Effector CD4-positive, alpha-beta T cell (primary cell): ENCODE measurements at regions not wholly inside any gene's neighbourhood (a gene's known extent, or its start where the extent isn't known, plus 50 kb on each side); places are given as distances from the start of the nearest gene placed in this dataset.

Source experiments
- DNase-seq: peaks from one replicate; pipeline ENCODE4 v3.0.0-alpha.2; 2020

- DNase-seq = no peak
Observed at GRCh38 chr15:26477044-26477443, 295.8 kb downstream of the GABRB3 start.

DNA sequence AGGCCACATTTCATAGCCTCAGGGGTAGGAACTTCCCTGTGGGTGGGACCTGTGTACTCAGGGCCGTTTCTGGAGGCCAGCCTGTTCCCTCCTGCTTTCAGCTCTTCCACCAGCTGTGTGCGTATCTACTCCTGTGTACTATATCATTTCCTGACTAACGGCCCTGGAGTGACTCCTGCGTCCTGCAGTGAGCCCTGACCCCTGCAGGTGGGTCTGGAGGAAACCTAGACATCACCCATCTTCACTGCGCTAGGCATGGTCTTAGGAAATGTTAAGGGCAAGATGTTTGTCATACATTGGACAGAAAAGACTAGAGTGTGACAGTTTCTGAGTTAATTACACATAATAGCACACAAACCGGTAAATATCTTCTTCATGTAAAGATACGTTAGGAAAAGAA lies 297.3 kb downstream of the GABRB3 start:
- DNase-seq = no peak

DNA sequence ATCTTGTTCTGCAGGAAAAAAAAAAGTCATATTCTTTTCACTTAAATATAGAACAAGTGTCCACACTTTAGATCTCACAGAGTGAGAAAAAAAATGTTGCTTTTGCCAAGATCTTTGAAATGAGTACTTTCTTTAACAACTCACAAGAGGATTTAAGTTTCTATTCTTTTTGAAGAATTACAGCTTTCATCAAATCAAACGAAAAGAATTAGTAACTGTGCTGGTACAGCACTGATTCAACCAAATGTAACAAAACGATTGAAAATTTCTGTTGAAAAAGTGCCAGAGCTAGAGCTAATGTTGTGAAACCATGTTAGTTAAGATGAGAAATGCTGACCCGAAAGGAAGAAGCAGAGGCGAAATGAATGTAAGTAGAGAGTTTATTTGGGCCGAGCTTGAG lies 300.2 kb downstream of the GABRB3 start:
- DNase-seq = no peak

GRCh38 chr15:26461847-26462608 lies 310.8 kb downstream of the GABRB3 start:
- DNase-seq = no peak

DNA sequence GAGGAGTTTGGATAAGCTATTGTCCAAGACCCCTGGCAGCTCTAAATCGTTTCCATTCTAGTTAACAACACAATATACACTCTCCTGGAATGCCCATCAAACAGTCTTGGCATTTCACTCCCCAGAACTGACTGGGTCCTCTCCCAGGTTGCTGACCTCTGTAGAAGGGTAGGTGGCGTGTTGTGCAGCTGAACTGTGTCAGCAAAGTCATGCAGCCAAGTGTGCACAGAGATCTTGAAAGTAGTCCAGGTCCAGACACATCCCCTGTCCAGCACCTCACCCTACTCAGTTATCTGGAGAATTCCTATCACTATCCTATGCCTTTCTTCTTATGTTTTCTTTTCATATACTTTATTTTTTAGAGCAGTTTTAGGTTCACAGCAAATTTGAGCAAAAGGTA lies 312.7 kb downstream of the GABRB3 start:
- DNase-seq = no peak

DNA sequence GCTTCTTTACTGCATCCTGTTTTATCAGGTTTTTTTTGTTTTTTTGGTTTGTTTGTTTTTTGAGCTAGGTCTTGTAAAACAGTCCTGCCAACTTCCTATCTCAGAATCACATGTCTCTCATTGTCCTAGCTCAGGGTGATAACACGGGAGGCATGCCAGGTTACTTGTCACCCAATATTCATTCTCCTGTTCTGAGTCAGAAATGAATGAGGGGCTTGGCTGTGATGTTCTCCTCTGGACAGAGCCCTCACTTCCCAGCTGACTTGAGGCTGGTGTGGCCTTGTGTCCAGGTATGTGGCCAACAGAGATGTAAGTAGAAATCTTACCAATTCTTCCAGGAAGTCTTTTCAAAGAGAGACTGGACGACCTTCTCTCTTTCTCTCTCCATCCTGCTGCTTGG lies 317.0 kb downstream of the GABRB3 start:
- DNase-seq = no peak

- DNase-seq = no peak
Observed at GRCh38 chr15:26453914-26454313, 319.0 kb downstream of the GABRB3 start.

GRCh38 chr15:26451995-26452394 lies 320.9 kb downstream of the GABRB3 start:
- DNase-seq = no peak

DNA sequence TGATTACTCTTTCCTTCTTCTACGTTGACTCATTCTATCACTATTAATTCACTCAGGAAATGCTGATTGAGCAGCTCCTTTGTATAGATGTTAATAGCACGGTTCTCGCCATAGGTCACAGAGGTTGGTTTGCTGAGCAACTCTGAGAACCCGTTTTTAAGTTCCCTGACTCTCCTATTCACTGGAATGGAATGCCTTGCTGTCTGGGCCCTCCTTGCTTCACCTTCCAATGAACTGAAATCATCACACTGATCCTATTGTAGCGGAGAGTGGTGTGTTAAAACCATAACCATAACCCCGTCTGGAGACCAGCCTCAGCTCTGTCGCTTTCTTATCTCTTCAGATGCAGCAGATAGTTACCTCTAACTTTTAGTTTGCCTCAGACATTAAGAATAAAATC lies 323.6 kb downstream of the GABRB3 start:
- no peak for DNase-seq

DNA sequence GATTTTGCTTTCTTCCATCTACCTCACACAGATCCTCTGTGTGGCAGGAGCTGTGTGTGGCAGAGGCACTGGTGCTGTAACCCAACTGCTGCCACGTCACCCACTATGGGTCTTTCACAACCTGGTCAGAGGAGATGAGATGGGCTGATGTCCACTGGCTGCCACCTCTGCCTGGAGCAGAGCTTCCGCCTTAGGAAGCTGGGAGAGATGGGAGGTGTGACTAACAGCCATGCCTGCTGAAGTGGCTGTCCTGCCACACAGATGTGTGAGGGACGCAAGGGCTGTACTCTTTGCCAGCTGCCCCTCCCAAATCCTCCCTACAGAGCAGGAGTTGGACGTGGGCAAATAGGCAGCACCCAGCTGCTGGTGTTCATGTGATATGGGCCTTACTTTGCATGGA lies 329.5 kb downstream of the GABRB3 start:
- DNase-seq = no peak

GRCh38 chr15:26442680-26443079 lies 330.2 kb downstream of the GABRB3 start:
- DNase-seq = no peak

- DNase-seq = no peak
Observed at GRCh38 chr15:26439681-26440080, 333.2 kb downstream of the GABRB3 start.

DNA sequence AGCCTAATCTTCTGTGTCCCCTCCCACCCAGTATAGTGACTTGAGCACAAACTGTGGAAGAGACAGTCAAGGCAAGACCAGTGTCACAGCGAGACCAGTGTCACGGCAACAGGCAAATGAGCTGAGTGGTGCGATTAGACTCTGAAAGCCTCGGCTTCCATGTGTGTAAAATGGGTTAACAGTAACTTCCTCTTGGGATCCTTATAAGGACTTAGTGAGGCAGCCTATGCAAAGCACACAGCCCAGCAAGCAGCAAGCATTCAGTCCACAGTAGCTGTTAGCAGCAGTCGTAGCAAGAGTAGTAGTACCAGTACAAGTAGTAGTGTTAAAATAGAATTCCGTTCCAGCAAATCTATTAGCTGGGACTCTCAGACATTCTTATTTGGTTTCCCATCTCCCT lies 334.1 kb downstream of the GABRB3 start:
- no peak for DNase-seq

- DNase-seq = no peak
Observed at GRCh38 chr15:26438316-26438715, 334.6 kb downstream of the GABRB3 start.

DNA sequence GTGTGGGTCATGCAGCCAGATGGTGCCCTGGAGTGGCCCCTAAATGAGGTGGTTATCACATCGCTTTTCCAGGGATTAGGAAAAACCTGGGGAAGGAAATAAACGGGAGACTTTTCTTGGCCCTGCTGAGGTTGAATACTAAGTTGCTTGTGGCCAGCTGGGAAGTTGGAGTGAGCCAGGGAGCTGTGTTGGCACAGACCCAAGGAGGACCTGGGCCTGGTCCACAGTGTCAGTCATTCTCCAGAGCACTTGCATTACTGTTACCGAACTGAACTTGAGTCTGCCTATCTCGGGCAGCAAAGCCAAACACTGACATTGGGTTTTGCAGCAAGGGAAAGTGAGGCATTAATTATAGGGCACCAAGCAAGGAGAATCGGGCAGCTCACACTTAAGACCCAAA lies 339.0 kb downstream of the GABRB3 start:
- DNase-seq = no peak

DNA sequence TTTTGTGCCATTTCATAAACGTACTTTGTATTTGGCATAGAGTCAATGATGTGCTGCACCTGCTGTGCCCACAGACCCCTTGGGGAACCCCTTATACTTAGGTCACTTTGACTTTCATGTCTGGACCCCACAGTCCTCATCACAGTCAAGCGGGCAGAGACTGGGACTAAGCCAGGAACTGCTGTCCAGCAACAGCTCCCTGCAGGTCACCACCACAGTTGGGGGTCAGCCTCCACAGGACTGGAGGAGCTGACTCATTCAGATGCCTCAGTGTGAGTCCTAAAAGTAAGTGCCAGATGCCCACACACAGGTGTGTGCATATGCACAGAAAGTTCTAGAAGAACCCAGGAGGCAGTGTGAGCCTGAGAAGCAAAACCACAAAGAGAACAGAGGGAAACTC lies 339.8 kb downstream of the GABRB3 start:
- DNase-seq = no peak

GRCh38 chr15:26421065-26421464 lies 351.8 kb downstream of the GABRB3 start:
- DNase-seq = no peak

DNA sequence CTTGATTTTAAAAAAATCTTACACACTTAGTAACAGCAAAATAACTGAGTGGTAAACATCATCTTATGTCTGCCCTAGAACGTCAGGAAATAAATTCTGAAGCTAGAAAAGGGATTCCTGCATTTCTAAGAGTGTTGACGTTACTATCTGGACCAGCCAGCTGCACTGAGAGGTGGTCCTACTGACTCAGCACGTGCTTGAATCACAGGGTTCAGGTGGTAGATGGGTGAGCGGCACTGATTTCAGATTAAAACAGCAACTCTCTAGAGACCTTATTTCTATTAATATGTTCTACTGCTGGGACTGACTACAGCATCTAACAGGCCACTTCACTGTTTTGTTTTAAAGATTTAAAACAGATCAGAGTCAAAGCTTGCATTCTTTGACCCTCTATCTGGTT lies 377.2 kb downstream of the GABRB3 start:
- no peak for DNase-seq

- DNase-seq = no peak
Observed at GRCh38 chr15:26394801-26395200, 378.1 kb downstream of the GABRB3 start.

- DNase-seq = no peak
Observed at GRCh38 chr15:26392956-26393355, 379.9 kb downstream of the GABRB3 start.

GRCh38 chr15:26391567-26392194 lies 381.2 kb downstream of the GABRB3 start:
- DNase-seq = no peak

- no peak for DNase-seq
Observed at GRCh38 chr15:26382444-26383072, 390.3 kb downstream of the GABRB3 start.

GRCh38 chr15:26378304-26378703 lies 394.6 kb downstream of the GABRB3 start:
- DNase-seq = no peak

- DNase-seq = no peak
Observed at GRCh38 chr15:26376243-26376642, 396.6 kb downstream of the GABRB3 start.
